ENCODE measurements at regions not wholly inside any gene's neighbourhood (a gene's known extent, or its start where the extent isn't known, plus 50 kb on each side); places are given as distances from the start of the nearest gene placed in this dataset.
"Not testable (repeated sequence)": the region's sequence is repeated elsewhere in the genome, so short reads cannot be mapped to it uniquely, and the experiment has no call there.

- no peak for DNase-seq (ENCODE audit: low spot score)
Observed at GRCh38 chr7:138369797-138370196, 90.3 kb upstream of the TRIM24 start.

- DNase-seq (ENCODE audit: low spot score) = no peak
Observed at GRCh38 chr7:138370956-138371355, 89.1 kb upstream of the TRIM24 start.

- DNase-seq (ENCODE audit: low spot score) = no peak
Observed at GRCh38 chr7:138374119-138374693, 85.9 kb upstream of the TRIM24 start.

- no peak for DNase-seq (ENCODE audit: low spot score)
Observed at GRCh38 chr7:138377306-138377705, 82.8 kb upstream of the TRIM24 start.

GRCh38 chr7:138378741-138379559, 81.1 kb upstream of the TRIM24 start:
- no peak for DNase-seq (ENCODE audit: low spot score)

- DNase-seq (ENCODE audit: low spot score) = no peak
Observed at GRCh38 chr7:138382862-138383565, 77.0 kb upstream of the TRIM24 start.

GRCh38 chr7:138386821-138387220, 73.2 kb upstream of the TRIM24 start:
- DNase-seq (ENCODE audit: low spot score) = no peak

- DNase-seq (ENCODE audit: low spot score) = no peak
Observed at GRCh38 chr7:138387755-138388475, 72.1 kb upstream of the TRIM24 start.

- no peak for DNase-seq (ENCODE audit: low spot score)
Observed at GRCh38 chr7:138388673-138389491, 71.2 kb upstream of the TRIM24 start.

GRCh38 chr7:138395763-138396162, 64.3 kb upstream of the TRIM24 start:
- no peak for DNase-seq (ENCODE audit: low spot score)

- DNase-seq (ENCODE audit: low spot score) = no peak
Observed at GRCh38 chr7:138396251-138397070, 63.6 kb upstream of the TRIM24 start.

- not testable (repeated sequence) for DNase-seq (ENCODE audit: low spot score)
Observed at GRCh38 chr7:138397071-138397433, 63.0 kb upstream of the TRIM24 start.

GRCh38 chr7:138398857-138399256, 61.2 kb upstream of the TRIM24 start:
- DNase-seq (ENCODE audit: low spot score) = no peak

GRCh38 chr7:138400400-138400886, 59.6 kb upstream of the TRIM24 start:
- DNase-seq (ENCODE audit: low spot score) = no peak

- no peak for DNase-seq (ENCODE audit: low spot score)
Observed at GRCh38 chr7:138402749-138403148, 57.3 kb upstream of the TRIM24 start.

GRCh38 chr7:138405496-138405895, 54.6 kb upstream of the TRIM24 start:
- DNase-seq (ENCODE audit: low spot score) = no peak

GRCh38 chr7:138407792-138408191, 52.3 kb upstream of the TRIM24 start:
- no peak for DNase-seq (ENCODE audit: low spot score)

Data from AG20443 (cell line).